ENCODE measurements at regions not wholly inside any gene's neighbourhood (a gene's known extent, or its start where the extent isn't known, plus 50 kb on each side); places are given as distances from the start of the nearest gene placed in this dataset.

DNA sequence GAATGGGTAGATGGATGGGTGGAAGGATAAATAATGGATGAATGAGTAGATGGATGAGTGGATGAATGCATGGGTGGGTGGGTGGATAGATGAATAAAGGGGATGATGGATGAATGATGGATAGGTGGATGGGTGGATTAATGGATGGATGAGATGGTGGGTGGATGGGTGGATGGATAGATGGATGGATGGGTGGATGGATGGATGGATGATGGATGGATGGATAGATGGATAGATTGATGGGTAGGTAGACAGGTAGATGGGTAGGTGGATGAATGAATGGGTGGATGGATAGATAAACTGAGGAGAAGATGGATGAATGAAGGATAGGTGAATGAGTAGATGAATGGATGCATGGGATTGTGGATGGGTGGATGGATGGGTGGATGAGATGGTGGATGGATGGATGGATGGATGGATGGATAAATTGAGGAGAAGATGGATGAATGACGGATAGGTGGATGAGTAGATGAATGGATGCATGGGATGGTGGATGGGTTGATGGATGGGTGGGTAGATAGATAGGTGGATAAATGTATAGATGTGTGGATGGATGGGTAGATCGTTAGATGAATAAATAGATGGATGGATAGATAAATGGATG lies 331.3 kb downstream of the MN1 start (continued):
- TF ChIP-seq CHD7 (IDR thresholded peaks at IDR 0.05; ENCODE audit: insufficient replicate concordance, low read length) (no peak), HDAC6 (IDR thresholded peaks at IDR 0.05; ENCODE audit: low read depth, low read length) (no peak), SAP30 (IDR thresholded peaks at IDR 0.05; ENCODE audit: insufficient read depth, insufficient replicate concordance, low read length) (no peak), JUND (IDR thresholded peaks at IDR 0.05; ENCODE audit: low read length) (no peak), ZNF274 (IDR thresholded peaks at IDR 0.05; ENCODE audit: borderline replicate concordance, extremely low read depth, low read length) (no peak), SP1 (IDR thresholded peaks at IDR 0.05; ENCODE audit: low read depth, low read length) (no peak), BCL11A (IDR thresholded peaks at IDR 0.05; ENCODE audit: low read depth in 2 of 2, low read length in 2 of 2) (no peak), RFX5 (IDR thresholded peaks at IDR 0.05; ENCODE audit: borderline replicate concordance, low read depth, low read length) (no peak), GABPA (IDR thresholded peaks at IDR 0.05; ENCODE audit: borderline replicate concordance, insufficient read depth, low read length) (no peak), CREB1 (IDR thresholded peaks at IDR 0.05) (no peak), RBBP5 (IDR thresholded peaks at IDR 0.05; ENCODE audit: borderline replicate concordance, low read depth, low read length) (no peak), EZH2 (IDR thresholded peaks at IDR 0.05; ENCODE audit: low read depth, low read length, severe bottlenecking) (no peak)

Measured in H1 (cell line).